ENCODE measurements at regions not wholly inside any gene's neighbourhood (a gene's known extent, or its start where the extent isn't known, plus 50 kb on each side); places are given as distances from the start of the nearest gene placed in this dataset.

DNA sequence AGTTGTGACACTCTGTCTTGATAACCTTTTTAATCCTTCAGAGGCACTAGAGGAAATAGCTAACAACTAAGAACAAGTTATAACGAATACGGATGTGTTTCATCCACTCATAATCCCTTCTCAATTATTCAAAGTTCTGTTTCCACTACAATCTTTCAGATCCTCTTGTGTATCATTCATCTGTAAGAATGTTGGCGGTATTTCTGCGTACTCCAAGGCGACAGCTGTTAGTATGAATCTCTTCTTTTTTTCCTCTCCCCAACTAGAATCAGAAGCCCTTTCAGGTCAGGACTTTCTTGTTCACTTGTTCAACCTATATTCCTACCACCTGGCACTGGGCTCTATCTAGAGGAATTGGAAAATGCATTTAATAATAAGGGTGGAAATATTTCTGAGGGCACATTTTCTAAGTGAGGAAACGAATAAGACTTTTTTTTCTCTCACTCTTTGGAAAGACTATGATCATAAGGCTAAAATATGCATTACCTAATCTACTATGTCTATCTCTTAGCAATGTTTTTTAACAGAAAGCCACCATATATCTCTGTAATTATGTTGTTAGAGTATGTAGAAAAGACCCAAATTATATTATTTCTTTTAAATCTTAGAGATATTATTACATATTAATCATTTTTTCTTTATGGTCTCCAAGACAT lies 492.9 kb downstream of the PCDH20 start:
- DNase-seq = no peak
- Histone ChIP-seq H3K9me3 (ENCODE audit: control insufficient read depth in 1 of 2, low read length in 2 of 2) (no peaks in the 10 kb centered on the region), H3K4me1 (ENCODE audit: insufficient read depth, low read length) (no peaks in the 10 kb centered on the region), H3K4me3 (ENCODE audit: low read length in 2 of 2) (no peak overlapping the region), H3K36me3 (ENCODE audit: insufficient read depth, low read length) (no peaks in the 10 kb centered on the region), H3K27ac (ENCODE audit: low read depth, low read length) (no peak overlapping the region), H3K27me3 (ENCODE audit: insufficient read depth, low read length) (no peaks in the 10 kb centered on the region)
- Mint-ChIP-seq H3K9me3 (peaks cover 0 to 5% (median 0%) of the 10 kb centered on the region in 8 donors), H3K27me3 (no peaks in the 10 kb centered on the region), H3K4me3 (no peak overlapping the region), H3K36me3 (no peaks in the 10 kb centered on the region), H3K4me1 (no peaks in the 10 kb centered on the region), H3K27ac (no peak overlapping the region)
- intact Hi-C loops (cut with micrococcal nuclease) = no loop called here
- POLR2A ChIA-PET (ENCODE audit: partially characterized antibody) = no interaction called here
- CTCF ChIA-PET (ENCODE audit: partially characterized antibody) = no interaction called here

DNA sequence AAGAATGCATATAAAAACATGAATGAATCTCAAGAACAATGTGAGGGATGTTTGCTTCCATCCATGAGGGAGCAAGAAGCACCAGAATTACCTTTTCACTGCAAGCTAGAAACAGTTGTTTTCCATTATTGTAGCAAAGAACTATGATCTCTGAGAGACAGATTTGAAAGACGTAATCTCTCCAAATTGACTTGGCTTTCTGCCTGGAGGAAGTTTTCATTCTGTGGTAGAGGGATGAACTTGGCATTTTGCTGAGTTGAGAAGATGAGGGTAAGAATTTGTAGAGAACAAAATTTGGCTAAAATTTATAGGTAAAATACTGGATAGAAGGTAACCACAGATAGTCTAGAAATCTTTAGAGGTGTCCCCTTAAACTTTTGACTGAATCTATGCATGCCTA lies 496.8 kb downstream of the TDRD3 start:
- H3K9me3 ChIP-seq (ENCODE audit: control insufficient read depth in 1 of 2, low read length in 2 of 2) = no peaks in the 10 kb centered on the region
- no peaks in the 10 kb centered on the region for H3K4me1 ChIP-seq (ENCODE audit: insufficient read depth, low read length)
- peaks cover 0 to 9% (median 5%) of the 10 kb centered on the region in 8 donors for H3K9me3 Mint-ChIP-seq
- H3K4me1 Mint-ChIP-seq = no peaks in the 10 kb centered on the region
- CTCF ChIA-PET (ENCODE audit: partially characterized antibody) = no interaction called here
- POLR2A ChIA-PET (ENCODE audit: partially characterized antibody) = no interaction called here
- no peaks in the 10 kb centered on the region for H3K36me3 Mint-ChIP-seq
- no peak for DNase-seq
- intact Hi-C loops (cut with micrococcal nuclease) = no loop called here
- H3K27me3 ChIP-seq (ENCODE audit: insufficient read depth, low read length) = no peaks in the 10 kb centered on the region
- H3K36me3 ChIP-seq (ENCODE audit: insufficient read depth, low read length) = no peaks in the 10 kb centered on the region
- no peak overlapping the region for H3K4me3 Mint-ChIP-seq
- no peak overlapping the region for H3K4me3 ChIP-seq (ENCODE audit: low read length in 2 of 2)
- H3K27ac Mint-ChIP-seq = no peak overlapping the region
- H3K27me3 Mint-ChIP-seq = no peaks in the 10 kb centered on the region
- no peak overlapping the region for H3K27ac ChIP-seq (ENCODE audit: low read depth, low read length)

DNA sequence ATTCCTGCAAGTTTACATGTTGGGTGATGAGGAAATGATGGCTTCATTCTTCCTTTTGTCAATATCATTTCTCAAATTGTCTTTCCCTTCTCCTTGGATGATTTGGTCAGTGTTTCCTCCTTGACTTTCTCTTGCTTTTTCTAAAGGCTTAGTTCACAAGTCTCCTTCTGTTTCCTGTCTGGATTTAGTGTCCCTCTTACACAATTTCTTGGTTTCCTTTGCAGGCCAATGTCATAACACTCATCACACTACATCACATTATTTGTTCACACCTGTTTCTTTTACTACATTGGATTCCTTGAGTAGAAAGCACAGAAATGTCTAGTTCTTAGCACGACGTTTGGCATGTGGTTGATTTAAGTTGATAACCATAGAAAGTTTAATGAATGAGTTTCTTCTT lies 490.7 kb downstream of the TDRD3 start:
- H3K4me3 Mint-ChIP-seq = no peak overlapping the region
- H3K4me1 Mint-ChIP-seq = no peaks in the 10 kb centered on the region
- H3K9me3 Mint-ChIP-seq = peaks cover 0 to 9% (median 4%) of the 10 kb centered on the region in 8 donors
- Histone ChIP-seq H3K4me3 (ENCODE audit: low read length in 2 of 2) (no peak overlapping the region), H3K36me3 (ENCODE audit: insufficient read depth, low read length) (no peaks in the 10 kb centered on the region), H3K9me3 (ENCODE audit: control insufficient read depth in 1 of 2, low read length in 2 of 2) (no peaks in the 10 kb centered on the region), H3K4me1 (ENCODE audit: insufficient read depth, low read length) (no peaks in the 10 kb centered on the region), H3K27ac (ENCODE audit: low read depth, low read length) (no peak overlapping the region), H3K27me3 (ENCODE audit: insufficient read depth, low read length) (no peaks in the 10 kb centered on the region)
- no peaks in the 10 kb centered on the region for H3K36me3 Mint-ChIP-seq
- ChIA-PET CTCF (ENCODE audit: partially characterized antibody) (no interaction called here), POLR2A (ENCODE audit: partially characterized antibody) (no interaction called here)
- no peaks in the 10 kb centered on the region for H3K27me3 Mint-ChIP-seq
- intact Hi-C loops (cut with micrococcal nuclease) = no loop called here
- DNase-seq = no peak
- H3K27ac Mint-ChIP-seq = no peak overlapping the region

DNA sequence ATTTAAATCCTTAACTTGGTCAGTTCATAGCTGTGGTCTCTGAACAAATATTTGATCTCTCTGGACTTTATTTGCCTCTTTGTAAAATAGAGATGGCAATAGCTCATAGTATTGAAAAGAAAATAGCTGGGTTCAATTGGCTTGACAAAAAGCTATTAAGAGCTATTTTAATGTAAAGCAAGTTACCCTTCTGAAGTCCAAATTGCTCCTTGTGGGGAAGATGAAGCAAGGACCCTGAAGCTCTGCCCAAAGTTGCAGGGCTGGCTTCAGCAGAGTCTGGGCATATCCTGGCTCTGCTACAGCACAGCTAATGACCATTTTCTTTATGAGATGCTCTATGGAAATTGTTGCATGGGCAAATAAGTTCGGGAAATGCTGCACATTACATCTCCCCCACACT lies 484.5 kb downstream of the TDRD3 start:
- Histone ChIP-seq H3K27me3 (ENCODE audit: insufficient read depth, low read length) (no peaks in the 10 kb centered on the region), H3K36me3 (ENCODE audit: insufficient read depth, low read length) (no peaks in the 10 kb centered on the region), H3K27ac (ENCODE audit: low read depth, low read length) (no peak overlapping the region), H3K4me3 (ENCODE audit: low read length in 2 of 2) (no peak overlapping the region), H3K9me3 (ENCODE audit: control insufficient read depth in 1 of 2, low read length in 2 of 2) (no peaks in the 10 kb centered on the region), H3K4me1 (ENCODE audit: insufficient read depth, low read length) (no peaks in the 10 kb centered on the region)
- Mint-ChIP-seq H3K36me3 (no peaks in the 10 kb centered on the region), H3K27ac (no peak overlapping the region), H3K9me3 (peaks cover 0 to 12% (median 2%) of the 10 kb centered on the region in 8 donors), H3K4me1 (no peaks in the 10 kb centered on the region), H3K4me3 (no peak overlapping the region), H3K27me3 (no peaks in the 10 kb centered on the region)
- POLR2A ChIA-PET (ENCODE audit: partially characterized antibody) = no interaction called here
- CTCF ChIA-PET (ENCODE audit: partially characterized antibody) = no interaction called here
- no peak for DNase-seq
- intact Hi-C loops (cut with micrococcal nuclease) = no loop called here

DNA sequence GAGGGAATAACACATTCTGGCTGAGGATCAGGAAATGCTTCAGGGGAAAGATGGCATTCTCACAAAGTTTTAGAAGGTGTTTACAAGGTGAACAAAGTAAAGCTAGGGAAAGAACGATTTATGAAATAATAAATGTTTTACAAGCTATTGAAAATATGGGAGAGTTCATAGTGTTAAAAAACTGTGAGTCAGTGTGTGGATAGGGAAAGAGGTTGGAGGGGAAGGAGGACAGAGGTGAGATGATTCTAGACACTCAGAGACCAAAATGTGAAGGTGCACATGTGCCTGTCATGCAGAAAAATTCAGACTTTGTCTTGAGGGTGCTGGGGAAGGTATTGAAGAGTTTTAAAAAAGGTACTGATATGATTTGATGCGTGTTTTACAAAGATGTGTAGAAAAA lies 476.1 kb downstream of the TDRD3 start:
- ChIA-PET CTCF (ENCODE audit: partially characterized antibody) (no interaction called here), POLR2A (ENCODE audit: partially characterized antibody) (no interaction called here)
- Histone ChIP-seq H3K27me3 (ENCODE audit: insufficient read depth, low read length) (no peaks in the 10 kb centered on the region), H3K4me3 (ENCODE audit: low read length in 2 of 2) (no peak overlapping the region), H3K4me1 (ENCODE audit: insufficient read depth, low read length) (no peaks in the 10 kb centered on the region), H3K36me3 (ENCODE audit: insufficient read depth, low read length) (no peaks in the 10 kb centered on the region), H3K27ac (ENCODE audit: low read depth, low read length) (no peak overlapping the region), H3K9me3 (ENCODE audit: control insufficient read depth in 1 of 2, low read length in 2 of 2) (no peaks in the 10 kb centered on the region)
- peaks cover 0 to 16% (median 8%) of the 10 kb centered on the region in 8 donors for H3K9me3 Mint-ChIP-seq
- no peaks in the 10 kb centered on the region for H3K4me1 Mint-ChIP-seq
- DNase-seq = no peak
- no peak overlapping the region for H3K27ac Mint-ChIP-seq
- H3K27me3 Mint-ChIP-seq = no peaks in the 10 kb centered on the region
- no peaks in the 10 kb centered on the region for H3K36me3 Mint-ChIP-seq
- intact Hi-C loops (cut with micrococcal nuclease) = no loop called here
- H3K4me3 Mint-ChIP-seq = no peak overlapping the region

DNA sequence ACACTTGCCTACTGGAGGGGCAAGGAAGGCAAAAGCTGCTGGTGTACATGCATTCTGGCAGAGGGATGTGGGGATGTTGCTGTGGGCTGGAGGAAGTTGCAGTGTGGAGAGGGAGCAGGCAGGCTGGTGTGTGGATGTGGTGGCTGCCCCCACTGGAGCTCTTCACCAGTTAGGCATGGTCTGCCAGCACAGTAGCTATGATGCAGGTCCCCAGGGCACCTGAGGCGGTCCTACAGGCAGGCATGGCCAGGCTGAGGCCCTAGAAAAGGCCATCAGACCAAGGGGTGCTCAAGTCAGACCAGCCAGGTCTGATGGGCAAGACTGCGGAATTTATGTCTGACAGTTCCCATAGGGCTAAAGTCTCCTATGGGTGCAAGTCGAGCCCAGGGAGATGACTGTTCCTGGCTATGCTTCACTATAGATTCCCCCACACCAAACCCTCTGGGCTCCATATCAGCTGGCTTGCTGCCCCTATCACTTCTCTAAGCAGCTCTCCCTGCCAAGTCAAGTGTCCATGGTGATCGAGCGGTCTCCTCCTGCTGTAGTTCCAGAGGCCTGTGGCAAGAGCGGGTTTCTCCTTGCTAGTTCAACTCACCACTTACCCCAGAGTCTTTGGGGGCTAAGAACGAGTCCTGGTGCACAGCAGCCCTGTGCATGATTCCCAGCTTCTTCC lies 473.1 kb downstream of the TDRD3 start:
- Histone ChIP-seq H3K27me3 (ENCODE audit: insufficient read depth, low read length) (no peaks in the 10 kb centered on the region), H3K4me3 (ENCODE audit: low read length in 2 of 2) (no peak overlapping the region), H3K36me3 (ENCODE audit: insufficient read depth, low read length) (no peaks in the 10 kb centered on the region), H3K4me1 (ENCODE audit: insufficient read depth, low read length) (no peaks in the 10 kb centered on the region), H3K9me3 (ENCODE audit: control insufficient read depth in 1 of 2, low read length in 2 of 2) (no peaks in the 10 kb centered on the region), H3K27ac (ENCODE audit: low read depth, low read length) (no peak overlapping the region)
- no peak for DNase-seq
- POLR2A ChIA-PET (ENCODE audit: partially characterized antibody) = no interaction called here
- CTCF ChIA-PET (ENCODE audit: partially characterized antibody) = no interaction called here
- intact Hi-C loops (cut with micrococcal nuclease) = no loop called here
- Mint-ChIP-seq H3K9me3 (peaks cover 0 to 35% (median 19%) of the 10 kb centered on the region in 8 donors), H3K36me3 (no peaks in the 10 kb centered on the region), H3K27me3 (no peaks in the 10 kb centered on the region), H3K27ac (no peak overlapping the region), H3K4me1 (no peaks in the 10 kb centered on the region), H3K4me3 (no peak overlapping the region)

DNA sequence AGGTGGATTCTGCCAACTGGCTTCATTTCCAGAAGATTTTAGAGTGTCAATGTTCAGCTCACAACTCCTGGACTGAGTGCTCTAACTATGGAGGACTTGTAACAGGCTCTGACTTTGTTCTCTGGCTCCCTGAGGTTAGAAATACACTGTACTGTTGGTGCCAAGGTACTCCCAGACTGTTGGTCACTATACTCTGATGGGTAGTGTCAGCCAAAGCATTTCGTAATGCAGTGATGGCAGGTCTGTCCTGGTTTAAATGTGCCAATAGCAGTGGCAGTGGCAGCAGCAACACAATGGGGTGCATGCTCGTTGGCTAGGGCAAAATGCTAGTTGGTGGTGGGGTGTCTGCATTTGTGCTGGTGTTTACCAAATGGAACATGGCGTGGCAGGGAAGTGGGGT lies 472.2 kb downstream of the TDRD3 start:
- Mint-ChIP-seq H3K4me1 (no peaks in the 10 kb centered on the region), H3K4me3 (no peak overlapping the region), H3K27me3 (no peaks in the 10 kb centered on the region), H3K9me3 (peaks cover 3 to 35% (median 20%) of the 10 kb centered on the region in 8 donors), H3K36me3 (no peaks in the 10 kb centered on the region), H3K27ac (no peak overlapping the region)
- Histone ChIP-seq H3K4me3 (ENCODE audit: low read length in 2 of 2) (no peak overlapping the region), H3K9me3 (ENCODE audit: control insufficient read depth in 1 of 2, low read length in 2 of 2) (no peaks in the 10 kb centered on the region), H3K36me3 (ENCODE audit: insufficient read depth, low read length) (no peaks in the 10 kb centered on the region), H3K4me1 (ENCODE audit: insufficient read depth, low read length) (no peaks in the 10 kb centered on the region), H3K27me3 (ENCODE audit: insufficient read depth, low read length) (no peaks in the 10 kb centered on the region), H3K27ac (ENCODE audit: low read depth, low read length) (no peak overlapping the region)
- ChIA-PET POLR2A (ENCODE audit: partially characterized antibody) (no interaction called here), CTCF (ENCODE audit: partially characterized antibody) (no interaction called here)
- intact Hi-C loops (cut with micrococcal nuclease) = no loop called here
- DNase-seq = no peak

All from CD4-positive, alpha-beta memory T cell (primary cell).